ENCODE measurements at regions not wholly inside any gene's neighbourhood (a gene's known extent, or its start where the extent isn't known, plus 50 kb on each side); places are given as distances from the start of the nearest gene placed in this dataset.

DNA sequence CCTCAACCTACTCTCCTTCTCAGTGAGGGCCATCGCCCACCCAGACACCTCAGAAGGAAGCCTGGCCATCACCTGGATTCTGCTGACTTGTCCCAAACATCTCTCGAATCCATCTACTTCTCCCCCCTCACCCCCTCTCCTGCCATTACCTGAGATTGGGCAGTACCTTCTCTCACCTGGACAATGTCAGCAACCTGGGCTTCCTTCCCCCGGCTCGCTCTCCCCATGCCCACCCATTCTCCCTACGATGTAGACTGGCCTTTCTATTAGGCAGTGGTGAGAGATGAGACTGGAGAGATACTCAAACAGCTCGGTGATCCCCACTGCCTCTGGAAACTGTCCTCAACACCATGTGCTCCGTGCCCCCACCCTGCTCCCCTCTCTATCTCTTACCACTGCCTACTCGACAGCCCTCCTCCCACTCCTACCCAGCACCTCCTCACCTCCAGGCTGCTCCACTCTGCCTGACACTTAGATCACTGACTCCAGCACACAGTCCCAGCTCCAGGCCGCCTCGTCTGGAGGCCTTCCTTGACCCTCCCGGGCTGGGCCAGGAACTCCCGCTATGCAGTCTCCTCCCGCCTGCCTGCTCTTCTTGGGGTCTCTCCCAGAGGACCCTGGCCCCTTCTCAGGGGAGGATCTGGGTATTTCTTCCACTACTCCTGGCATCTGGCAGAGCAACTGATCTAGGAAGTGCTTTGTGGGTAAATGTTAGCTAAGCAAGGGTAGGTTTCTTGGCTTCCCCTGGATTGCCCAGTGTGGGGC, 235.8 kb upstream of the NLRP1 start:
- no peak for DNase-seq (ENCODE audit: low spot score)

DNA sequence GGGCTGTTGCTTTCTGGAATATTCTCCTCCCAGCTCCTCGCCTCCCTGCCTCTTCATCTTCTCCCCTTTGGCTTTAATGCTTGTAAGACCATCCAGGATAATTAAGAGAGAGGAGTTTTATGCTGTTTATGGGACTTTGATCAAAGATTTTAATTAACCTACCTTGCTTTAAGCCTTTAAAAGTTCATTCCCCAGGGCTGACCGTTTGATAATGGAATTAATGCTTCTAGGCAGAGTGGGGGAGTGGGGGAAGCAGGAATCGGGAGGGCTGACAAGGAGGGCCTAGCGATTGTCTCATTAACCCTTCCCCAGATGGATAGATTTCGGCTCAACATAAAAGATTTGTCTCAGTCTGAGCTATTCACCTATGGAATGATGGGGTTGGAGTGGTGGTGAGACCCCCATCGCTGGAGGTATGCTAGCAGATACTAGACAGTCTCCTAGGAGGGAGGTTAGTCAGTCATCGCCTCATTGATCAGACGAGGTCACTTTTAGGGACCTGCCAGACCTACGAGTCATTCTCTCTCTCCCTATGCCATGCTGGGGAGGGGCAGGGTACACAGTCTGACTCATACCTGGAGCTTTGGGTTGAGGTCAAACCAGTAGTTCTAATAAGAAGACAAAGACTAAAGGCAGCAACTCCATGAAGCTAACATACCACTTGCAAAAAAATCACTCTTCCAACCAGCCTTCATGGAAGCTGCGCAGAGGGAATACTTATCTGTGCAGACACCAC, 236.6 kb upstream of the NLRP1 start:
- DNase-seq (ENCODE audit: low spot score): no peak

DNA sequence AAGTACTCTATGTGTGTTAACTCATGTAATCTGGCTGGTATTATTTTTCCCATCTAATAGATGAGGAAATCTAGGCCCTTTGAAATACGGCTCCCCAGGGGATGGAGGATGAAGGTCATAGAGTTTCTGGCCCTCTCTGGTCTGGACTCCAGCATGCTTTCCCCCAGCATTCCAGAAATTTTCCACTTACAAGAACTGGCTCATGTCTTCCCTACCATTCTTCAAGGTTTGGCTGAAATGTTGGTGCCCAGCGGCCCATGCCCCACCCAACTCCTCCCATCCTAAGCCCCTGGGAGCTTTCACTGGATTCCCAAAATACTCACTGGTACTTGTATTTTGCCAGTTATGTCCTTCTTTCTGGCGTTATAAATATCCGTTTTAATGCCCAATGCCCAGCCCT, 237.5 kb upstream of the NLRP1 start:
- DNase-seq (ENCODE audit: low spot score): no peak

DNA sequence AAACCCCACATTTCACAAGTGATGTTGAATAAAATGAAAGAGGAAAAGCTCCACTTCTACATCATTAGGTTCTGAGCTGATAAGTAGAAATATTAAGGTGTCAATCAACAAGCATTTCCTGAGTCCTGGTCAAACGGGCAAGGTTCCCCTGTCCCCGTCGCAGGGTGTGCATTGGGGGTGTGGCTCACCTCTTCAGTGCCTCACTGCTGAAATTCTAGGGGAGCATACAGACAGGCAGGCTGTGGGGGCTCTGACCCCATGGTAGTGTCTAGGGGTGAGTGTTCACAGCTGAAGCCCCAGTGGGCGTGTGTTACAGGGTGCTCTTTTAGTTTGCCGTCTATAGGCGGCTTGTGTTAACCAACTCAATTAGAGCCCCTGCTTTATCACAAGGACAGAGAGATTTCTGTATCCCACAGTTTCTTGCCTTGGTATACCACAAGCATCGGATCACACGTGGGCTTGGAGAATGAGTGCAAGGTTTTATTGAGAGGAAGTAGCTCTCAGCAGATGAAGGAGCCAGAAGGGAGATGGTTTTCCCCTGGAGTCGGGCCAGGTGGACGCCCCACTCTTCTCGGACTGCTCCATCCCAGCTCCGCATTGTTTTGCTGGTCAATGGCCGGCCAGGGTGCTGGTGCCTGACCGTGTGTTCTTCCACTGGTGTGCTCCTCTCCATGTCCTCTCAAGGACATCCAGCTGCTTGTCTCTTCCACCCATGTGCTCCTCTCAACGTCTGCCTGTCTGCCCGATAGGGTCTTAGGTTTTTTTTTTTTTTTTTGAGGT, 238.2 kb upstream of the NLRP1 start:
- DNase-seq (ENCODE audit: low spot score): no peak

DNA sequence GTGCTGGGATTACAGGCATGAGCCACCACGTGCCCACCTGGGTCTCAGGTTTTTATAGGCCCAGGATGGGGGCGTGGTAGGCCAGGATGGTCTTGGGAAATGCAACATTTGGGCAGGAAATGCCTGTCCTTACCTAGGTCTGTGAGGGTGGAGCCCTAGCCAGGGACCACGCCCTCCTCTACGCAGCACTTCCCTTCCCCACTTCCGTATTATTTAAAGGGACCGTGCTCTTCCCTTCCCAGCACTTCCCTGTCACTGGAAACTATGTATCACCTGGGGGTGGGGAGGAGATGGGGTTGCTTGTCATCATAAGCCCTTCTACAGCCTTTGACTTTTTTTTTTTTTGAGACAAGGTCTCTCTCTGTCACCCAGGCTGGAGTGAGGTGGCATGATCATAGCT, 238.9 kb upstream of the NLRP1 start:
- DNase-seq (ENCODE audit: low spot score): no peak

DNA sequence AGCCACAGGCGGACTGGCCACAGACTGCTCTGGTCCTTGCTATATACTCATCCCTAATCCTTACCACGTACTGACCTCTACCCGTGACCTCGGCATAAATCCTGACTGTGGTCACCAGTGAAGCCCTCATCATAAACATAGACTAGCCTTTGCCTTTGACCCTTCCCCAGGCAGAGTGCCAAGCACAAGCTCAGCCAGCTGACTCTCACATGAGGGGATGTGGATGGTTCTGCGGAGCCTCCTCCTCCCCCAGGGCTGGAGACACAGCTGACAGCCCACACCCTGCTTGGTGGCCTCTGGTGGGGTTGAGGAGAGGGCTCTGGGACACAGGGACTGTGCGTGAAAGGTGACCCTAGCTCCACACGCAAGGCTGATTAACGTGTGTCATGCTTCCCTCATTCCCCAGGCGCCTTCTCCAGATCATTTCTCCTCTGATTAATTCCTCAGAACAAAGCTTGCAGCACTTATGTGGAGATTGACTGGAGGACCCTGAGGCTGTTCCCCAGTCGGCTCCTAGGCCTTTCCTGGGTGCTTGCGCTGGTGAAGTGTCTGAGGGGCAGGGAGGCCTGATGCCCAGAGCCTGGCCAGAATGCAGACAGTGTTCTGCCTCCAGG, 241.5 kb upstream of the NLRP1 start:
- no peak for DNase-seq (ENCODE audit: low spot score)

DNA sequence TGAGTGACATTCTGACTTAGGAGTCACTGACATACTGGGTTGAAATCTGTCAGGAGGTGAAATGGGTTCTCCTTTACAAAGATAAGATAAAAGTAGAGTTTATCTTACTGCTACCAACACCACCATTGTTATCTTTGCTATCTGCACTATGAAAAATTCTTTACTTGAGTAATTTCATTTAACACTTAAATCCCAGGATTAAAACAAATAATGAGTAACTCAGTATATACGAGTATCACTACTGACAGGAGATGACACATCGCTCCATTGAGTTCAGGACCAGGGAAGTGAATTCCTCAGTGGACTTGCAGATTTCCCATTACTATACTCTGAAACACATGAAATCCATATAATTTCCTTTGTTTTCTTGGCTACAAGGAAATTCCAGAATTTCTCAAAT, 242.1 kb upstream of the NLRP1 start:
- DNase-seq (ENCODE audit: low spot score): no peak

DNA sequence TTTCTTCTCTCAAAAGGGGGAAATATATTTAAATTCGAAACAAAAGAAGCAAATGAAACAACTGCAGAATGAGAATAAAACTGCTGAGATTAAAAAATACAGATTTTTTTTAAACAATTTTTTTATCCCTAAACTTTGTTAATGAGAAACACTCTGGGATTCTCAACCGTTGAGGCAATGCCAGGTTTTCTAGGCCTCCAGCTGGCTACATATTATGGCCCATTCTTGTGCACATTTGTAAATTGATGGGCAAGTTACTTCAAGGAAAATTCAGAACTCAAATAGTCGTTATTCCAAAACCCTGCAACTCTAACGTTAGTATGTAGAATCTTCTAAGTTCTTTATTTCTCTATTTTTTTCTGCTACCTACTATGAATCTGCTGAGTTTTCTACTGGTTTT, 239.3 kb upstream of the WSCD1 start:
- DNase-seq (ENCODE audit: low spot score): no peak

DNA sequence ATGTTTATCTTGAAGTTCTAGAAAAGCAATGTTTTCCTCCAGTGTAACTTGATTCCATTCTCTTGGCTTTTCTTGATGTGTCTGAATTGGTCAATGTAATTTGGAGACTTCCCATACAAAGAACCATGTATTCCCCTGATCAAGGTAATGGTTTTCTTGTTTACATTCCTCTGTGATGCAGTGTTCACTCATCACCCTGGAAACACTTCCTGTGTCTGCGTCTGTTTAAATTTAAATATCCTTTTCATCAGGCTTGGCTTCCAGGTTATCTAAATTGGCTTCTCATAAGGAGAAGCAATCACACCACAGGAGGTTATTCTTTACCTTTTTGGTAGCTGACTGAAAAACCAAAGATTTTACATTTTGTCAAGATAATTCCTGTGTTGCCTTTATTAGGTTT, 237.3 kb upstream of the WSCD1 start:
- no peak for DNase-seq (ENCODE audit: low spot score)

DNA sequence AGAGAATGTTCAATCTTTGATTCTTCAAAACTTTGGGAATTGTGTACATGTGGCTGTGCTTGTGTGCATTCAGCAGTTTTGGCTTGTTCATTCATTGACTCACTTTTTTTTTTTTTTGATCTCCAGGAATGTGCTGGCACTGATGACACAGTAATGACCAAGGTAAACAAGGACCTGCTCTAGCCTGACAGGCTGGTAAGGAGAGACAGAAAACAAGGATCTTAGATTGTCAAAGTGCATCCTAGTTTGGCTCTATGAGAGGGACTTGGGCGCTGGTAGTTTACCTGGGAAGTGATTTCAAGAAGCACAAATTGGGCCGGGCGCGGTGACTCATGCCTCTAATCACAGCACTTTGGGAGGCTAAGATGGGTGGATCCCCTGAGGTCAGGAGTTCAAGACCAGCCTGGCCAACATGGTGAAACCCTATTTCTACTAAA, 233.1 kb upstream of the WSCD1 start:
- DNase-seq (ENCODE audit: low spot score): no peak

DNA sequence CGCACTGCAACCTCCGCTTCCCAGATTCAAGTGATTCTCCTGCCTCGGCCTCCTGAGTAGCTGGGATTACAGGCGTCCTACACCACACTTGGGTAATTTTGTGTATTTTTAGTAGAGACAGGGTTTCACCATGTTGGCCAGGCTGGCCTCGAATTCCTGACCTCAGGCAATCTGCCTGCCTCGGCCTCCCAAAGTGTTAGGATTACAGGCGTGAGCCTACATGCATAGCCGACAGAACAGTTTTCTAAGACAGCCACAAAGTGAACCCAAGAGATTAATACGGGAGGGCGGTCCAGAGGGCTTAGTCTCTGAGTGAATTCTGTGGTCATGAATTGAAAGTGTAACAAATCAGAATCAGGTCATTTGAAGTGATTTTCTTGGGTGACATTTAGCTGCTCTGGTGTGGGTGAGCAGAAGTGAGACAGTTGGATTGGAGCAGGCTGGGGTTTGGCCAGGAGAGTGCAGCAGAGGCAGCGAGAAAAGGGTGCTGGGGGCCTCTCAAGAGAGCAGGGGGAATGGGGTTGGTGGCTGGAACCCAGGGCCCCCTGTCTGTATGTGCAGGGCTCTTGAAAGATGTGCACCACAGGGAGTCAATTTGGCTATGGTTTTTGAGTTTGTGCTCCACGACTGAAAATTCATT, 231.4 kb upstream of the WSCD1 start:
- no peak for DNase-seq (ENCODE audit: low spot score)

DNA sequence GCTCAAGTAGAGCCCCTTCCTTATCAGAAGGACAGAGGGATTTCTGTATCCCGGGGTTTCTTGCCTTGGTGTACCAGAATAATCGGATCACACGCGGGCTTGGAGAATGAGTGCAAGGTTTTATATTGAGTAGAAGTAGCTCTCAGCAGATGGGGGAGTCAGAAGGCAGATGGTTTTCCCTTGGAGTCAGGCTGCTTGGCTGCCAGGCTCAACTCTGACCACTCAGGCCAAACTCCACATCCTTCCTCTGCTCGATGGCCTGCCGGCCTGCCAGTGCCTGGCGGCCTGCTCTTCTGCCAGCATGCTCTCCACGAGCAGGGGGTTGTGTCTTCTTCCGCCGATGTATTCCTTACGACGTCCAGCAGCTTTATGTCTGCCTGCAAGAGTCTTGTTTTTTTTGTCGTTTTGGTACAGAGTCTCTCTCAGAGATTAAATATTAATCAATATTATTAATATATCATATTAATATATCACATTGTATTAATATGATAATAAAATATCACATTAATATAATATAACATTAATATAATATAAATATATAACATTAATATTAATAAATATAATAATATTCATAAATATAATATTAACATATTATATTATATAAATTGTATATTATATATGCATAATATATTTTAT, 229.2 kb upstream of the WSCD1 start:
- no peak for DNase-seq (ENCODE audit: low spot score)

DNA sequence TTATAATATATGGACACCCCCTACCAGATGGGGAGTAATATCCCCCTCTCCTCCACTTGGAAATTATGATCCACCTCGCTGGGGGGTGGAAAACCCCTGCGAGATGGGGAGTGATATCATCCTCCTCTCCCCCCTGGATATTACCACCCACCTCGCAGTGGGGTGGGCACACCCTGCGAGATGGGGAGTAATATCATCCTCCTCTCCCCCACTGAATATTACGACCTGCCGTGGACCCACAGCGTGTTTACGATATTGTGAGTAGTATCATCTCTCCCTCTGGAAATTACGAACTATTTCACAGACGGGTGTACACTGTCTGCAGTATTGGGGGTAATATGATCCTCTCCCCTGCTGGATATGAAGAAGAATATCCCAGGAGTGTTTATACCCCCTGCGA, 228.3 kb upstream of the WSCD1 start:
- no peak for DNase-seq (ENCODE audit: low spot score)

DNA sequence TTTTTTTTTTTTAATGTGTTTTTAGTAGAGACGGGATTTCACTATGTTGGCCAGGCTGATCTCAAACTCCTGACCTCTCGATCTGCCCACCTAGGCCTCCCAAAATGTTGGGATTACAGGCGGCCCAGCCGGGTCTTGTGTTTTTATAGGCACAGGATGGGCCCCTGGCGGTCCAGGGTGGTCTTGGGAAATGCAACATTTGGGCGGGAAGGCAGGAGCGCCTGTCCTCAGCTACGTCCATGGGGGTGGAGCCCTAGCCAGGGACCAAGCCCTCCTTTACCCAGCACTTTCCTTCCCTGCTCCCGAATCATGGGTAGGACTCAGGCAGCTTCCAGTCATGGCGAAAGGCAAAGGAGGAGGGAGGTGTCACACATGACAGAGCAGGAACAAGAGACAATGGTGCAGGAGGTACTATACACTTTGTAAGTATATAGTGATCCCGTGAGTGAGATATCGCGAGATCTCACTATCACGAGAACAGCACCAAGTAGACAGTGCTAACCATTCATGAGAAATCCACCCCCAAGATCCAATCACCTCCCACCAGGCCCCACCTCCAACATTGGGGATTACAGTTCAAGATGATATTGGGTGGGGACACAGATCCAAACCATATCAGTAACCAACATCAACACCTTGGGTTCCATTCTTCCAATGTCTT, 226.7 kb upstream of the WSCD1 start:
- no peak for DNase-seq (ENCODE audit: low spot score)

DNA sequence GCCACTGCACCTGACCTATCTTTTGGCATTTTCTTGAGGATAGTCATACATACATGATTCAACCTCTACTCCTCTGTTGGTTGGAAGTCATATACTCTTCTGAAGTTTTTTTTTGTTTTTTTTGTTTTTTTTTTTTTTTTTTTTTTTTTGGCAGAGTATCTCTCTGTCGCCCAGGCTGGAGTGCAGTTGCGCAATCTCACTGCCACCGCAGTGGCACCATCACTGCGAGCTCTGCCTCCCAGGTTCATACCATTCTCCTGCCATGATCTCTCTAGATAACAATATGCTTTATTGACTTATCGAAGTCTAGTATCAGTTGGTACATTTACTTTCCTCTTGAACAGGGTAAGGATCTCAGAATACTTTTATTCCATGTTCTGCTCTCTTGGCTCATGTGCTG, 224.2 kb upstream of the WSCD1 start:
- DNase-seq (ENCODE audit: low spot score): no peak

DNA sequence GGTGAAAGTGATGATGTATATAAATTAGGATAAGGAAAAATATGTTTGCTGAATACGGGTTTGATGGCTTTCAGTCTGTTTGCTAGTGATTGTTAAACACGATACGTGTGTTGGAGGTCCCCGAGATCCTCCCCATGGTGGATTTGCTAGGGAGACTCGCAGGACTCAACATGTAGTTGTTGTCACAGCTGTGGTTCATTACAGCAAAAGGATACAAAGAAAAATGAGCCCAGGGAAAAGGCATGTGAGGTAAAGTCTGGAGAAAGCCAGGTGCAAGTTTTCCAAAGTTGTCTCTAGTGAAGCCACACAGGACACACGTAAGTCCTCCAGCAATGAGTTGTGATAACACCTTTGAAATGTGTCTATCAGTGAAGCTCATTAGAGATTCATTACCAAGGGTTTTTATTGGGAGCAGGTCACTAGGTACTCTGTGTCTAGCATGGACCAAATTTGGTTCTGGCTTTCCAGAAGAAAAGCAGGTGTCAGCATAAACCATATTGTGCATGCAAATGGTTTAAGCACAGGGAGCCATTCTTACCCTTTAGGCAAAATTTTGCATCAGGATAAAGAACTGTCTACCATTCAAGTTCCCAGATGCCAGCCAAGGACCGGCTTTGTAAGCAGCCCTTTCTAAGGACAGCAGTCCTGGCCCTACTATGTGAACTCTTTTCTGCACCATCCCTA, 215.2 kb upstream of the WSCD1 start:
- DNase-seq (ENCODE audit: low spot score): no peak

DNA sequence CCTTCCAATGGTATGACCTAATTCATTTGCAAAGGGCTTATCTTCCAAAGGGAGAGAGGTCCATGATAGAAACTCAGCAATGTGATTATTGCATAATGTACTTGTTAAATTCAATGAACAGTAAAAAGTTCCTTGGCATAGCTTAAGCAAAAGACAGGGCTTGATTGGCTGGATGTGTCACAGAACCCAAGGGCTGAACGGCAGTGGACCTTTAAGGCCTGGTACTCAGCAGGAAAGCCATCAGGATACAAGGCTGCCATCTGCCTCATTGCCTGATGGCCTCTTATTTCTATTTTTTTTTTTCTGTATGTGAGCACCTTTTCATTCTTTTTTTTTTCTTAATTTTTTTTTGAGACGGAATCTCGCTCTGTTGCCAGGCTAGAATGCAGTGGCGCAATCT, 208.9 kb upstream of the WSCD1 start:
- DNase-seq (ENCODE audit: low spot score): no peak

DNA sequence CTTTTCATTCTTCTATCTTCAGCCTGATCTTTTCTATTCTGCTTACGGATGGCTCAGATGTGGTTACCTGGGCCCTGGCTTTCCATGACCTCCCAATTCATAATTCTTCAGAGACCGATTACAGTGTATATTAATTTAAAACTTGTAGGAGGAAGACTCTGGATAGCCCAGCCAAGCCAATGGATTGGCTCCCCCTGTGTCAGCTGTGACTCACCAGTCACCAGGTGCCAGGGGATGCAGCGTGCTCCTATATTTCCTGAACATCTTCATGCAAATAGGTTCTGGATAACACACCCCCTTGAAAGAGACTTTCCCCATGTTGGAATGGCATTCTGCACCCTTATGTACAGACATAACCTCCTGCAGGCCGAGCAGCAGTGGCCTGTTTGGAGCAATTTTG, 208.3 kb upstream of the WSCD1 start:
- DNase-seq (ENCODE audit: low spot score): no peak

DNA sequence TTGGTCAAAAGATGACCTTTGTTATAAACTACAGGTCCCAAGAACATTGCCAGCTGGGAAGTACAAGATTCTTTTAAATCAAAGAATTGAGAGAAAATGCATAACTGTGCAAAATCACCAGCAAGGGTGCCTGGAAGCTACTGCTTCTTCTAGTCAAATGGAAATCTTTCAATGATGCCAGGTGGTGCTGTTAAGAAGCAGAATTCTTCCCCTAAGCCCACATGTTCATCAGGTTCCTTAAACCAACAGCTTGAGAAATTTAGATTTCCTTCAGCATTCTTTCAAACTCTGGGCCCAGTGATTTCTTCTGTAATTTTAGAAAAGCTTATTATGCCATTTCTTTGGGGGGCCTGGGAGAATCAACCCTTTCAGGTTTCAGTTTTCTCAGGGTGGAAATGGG, 207.8 kb upstream of the WSCD1 start:
- no peak for DNase-seq (ENCODE audit: low spot score)

Data from germinal center (tissue), 1 donor.